ENCODE measurements at regions not wholly inside any gene's neighbourhood (a gene's known extent, or its start where the extent isn't known, plus 50 kb on each side); places are given as distances from the start of the nearest gene placed in this dataset.
"Not testable (repeated sequence)": the region's sequence is repeated elsewhere in the genome, so short reads cannot be mapped to it uniquely, and the experiment has no call there.

GRCh38 chr10:52992567-52992966, 220.0 kb upstream of the MBL2 start:
- DNase-seq = no peak

- DNase-seq = no peak
Observed at GRCh38 chr10:52988923-52989322, 216.3 kb upstream of the MBL2 start.

GRCh38 chr10:52986125-52986524, 213.5 kb upstream of the MBL2 start:
- no peak for DNase-seq

GRCh38 chr10:52984169-52984568, 211.6 kb upstream of the MBL2 start:
- DNase-seq = no peak

- no peak for DNase-seq
Observed at GRCh38 chr10:52979295-52979990, 206.9 kb upstream of the MBL2 start.

GRCh38 chr10:52977581-52977980, 205.0 kb upstream of the MBL2 start:
- DNase-seq = no peak

GRCh38 chr10:52967806-52968795, 195.5 kb upstream of the MBL2 start:
- DNase-seq = no peak

- DNase-seq = no peak
Observed at GRCh38 chr10:52966904-52967303, 194.3 kb upstream of the MBL2 start.

- no peak for DNase-seq
Observed at GRCh38 chr10:52965938-52966401, 193.4 kb upstream of the MBL2 start.

GRCh38 chr10:52965509-52965908, 192.9 kb upstream of the MBL2 start:
- no peak for DNase-seq

GRCh38 chr10:52961323-52961722, 188.7 kb upstream of the MBL2 start:
- DNase-seq = no peak

GRCh38 chr10:52959810-52960209, 187.2 kb upstream of the MBL2 start:
- DNase-seq = no peak

GRCh38 chr10:52956861-52957260, 184.3 kb upstream of the MBL2 start:
- no peak for DNase-seq

- DNase-seq = peak; percentile 16
Observed at GRCh38 chr10:52956461-52956860, 183.9 kb upstream of the MBL2 start.

GRCh38 chr10:52955337-52955736, 182.8 kb upstream of the MBL2 start:
- DNase-seq = no peak

- DNase-seq = peak; percentile 2
Observed at GRCh38 chr10:52954407-52954806, 181.8 kb upstream of the MBL2 start.

- DNase-seq = no peak
Observed at GRCh38 chr10:52952391-52953055, 179.9 kb upstream of the MBL2 start.

- no peak for DNase-seq
Observed at GRCh38 chr10:52951824-52952223, 179.2 kb upstream of the MBL2 start.

- no peak for DNase-seq
Observed at GRCh38 chr10:52950578-52950977, 178.0 kb upstream of the MBL2 start.

- no peak for DNase-seq
Observed at GRCh38 chr10:52949899-52950298, 177.3 kb upstream of the MBL2 start.

GRCh38 chr10:52946486-52946885, 173.9 kb upstream of the MBL2 start:
- no peak for DNase-seq

- DNase-seq = not testable (repeated sequence)
Observed at GRCh38 chr10:52945521-52945920, 172.9 kb upstream of the MBL2 start.

GRCh38 chr10:52940921-52941320, 168.3 kb upstream of the MBL2 start:
- no peak for DNase-seq
